Kidney tubule cell (primary cell): ENCODE measurements at regions not wholly inside any gene's neighbourhood (a gene's known extent, or its start where the extent isn't known, plus 50 kb on each side); places are given as distances from the start of the nearest gene placed in this dataset.
"Not testable (repeated sequence)": the region's sequence is repeated elsewhere in the genome, so short reads cannot be mapped to it uniquely, and the experiment has no call there.

ENCODE experiments used
- DNase-seq: peaks from one replicate; pipeline ENCODE4 v3.0.0-alpha.2; 2018; ENCODE audit warnings: low spot score

DNA sequence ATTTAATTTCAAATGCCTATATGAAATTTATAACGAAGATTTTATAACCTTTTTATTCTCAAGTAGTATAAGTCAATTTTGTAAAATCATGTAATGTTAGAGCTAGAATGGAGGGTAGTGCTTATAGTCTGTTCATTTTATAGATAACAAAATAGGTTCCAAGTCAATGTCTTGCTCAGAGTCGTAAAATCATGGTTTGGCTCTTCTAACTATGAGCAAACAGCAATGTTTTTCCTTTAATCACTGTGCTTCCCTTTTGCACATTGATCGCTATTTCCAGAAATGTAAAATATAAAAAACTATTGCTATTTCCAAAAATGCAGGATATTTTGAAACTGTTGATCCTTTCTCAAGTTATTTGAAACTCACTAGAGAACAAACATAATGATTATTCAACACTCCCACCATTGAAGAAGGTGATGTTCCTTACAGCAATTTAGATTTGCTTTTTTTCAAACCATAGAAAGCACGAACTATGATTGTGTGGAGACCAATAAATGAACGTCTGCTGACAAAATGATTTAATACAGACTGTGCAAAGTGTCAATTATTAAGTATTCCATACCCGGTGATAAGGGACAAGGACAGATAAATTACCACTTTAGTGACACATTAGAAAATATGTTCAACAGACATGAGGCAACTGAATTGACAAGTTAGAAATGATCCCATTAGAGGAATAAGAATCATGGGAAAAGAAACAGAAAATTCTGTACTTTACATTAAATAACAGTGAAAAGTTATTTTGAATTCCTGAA, 412.1 kb upstream of the TECRL start:
- no peak for DNase-seq

DNA sequence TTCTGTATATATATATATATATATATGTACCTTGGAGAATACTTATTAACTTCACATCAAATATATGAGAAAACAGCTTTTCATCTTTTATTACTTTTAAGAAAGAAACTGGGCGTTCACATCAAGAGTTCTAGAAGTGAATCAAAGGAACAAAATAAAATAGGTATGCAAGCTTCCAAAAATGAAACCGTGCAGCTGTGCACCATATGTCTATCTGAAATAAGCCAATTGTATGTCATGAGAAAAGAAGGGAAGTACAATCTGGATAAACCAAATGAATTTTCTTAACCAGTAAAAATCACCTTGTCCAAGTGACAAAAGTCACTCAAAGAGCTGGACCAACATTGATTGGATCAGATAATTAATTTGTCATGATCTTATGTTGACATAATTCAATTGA, 405.4 kb upstream of the TECRL start:
- DNase-seq, result no peak

DNA sequence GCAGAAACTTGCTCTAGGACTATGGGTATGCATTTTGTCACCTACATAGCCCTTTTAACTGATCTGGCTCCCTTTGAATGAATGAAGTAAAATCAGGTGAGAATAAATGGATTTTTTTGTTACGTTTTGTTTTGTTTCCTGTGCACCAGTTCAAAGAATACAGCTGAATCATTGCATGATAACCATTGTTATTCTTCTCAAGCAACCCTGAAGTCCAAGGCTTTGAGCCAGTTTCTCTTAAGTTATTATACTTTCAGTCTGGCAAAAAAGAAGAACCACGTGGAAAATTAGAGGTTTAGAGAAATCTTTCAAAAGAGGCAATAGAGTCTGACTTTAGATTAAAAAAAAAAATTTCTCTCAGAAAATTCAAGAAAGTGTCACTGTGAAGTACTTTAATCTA, 398.6 kb upstream of the TECRL start:
- DNase-seq, result no peak

DNA sequence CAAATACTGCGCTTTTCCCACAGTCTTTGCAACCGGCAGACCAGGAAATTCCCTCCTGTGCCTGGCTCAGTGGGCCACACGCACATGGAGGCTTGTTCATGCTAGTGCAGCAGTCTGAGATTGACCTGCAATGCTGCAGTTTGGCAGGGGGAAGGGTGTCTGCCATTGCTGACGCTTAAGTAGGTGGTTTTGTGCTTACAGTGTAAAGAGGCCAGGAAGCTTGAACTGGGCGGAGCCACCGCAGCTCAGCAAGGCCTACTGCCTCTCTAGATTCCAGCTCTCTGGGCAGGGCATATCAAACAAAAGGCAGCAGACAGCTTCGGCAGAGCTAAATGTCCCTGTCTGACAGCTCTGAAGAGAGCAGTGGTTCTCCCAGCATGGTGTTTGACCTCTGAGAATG, 390.5 kb upstream of the TECRL start:
- DNase-seq, result no peak

DNA sequence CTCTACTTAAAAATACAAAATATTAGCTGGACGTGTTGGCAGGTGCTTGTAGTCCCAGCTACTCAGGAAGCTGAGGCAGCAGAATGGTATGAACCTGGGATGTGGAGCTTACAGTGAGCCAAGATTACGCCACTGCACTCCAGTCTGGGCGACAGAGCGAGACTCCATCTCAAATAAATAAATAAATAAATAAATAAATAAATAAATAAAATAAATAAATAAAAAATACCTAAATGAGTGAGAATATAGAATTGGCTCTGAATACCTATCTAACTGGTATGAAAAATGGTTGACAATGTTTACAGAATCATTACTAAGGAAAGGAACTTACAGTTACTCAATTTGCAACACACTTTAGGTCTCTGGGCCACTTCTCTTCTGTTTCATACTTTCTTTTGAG, 389.6 kb upstream of the TECRL start:
- DNase-seq, result not testable (repeated sequence)

DNA sequence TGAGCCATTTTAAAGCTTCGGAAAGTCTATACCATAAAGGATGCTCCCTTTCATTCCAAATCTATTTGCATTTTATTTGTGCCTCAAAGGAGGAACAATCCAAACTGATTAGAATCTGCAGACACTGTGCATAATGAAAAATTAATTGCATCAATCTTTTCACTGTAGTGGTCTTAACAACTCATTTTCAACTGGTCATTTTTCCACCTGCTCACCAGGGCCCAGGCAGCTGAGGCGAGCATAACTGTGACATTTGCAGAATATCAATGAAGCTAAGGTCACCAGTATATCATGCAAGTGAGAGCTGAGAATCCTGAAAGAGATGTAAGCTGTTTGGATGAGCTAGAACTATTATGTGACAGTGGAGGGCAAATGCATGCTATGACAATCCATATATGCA, 387.3 kb upstream of the TECRL start:
- no peak for DNase-seq

DNA sequence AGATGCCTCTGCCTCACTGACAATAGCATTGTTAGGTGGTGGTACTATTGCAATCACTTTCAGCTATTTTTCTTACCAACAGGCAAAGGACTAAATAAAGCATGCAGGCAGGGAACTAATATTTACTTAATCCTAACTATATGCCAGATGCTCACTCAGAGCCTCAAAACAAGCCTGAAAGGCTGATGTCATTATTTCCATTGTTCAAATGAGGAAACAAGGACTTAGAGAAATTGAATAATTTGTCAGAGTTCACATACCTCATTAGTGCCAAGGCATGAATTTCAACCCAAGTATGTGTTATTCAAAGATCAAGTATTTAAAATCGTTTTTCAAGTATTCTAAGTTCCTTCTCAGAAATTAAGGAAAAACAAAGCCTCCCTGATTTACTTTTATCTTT, 374.9 kb upstream of the TECRL start:
- DNase-seq, result peak; percentile 94

DNA sequence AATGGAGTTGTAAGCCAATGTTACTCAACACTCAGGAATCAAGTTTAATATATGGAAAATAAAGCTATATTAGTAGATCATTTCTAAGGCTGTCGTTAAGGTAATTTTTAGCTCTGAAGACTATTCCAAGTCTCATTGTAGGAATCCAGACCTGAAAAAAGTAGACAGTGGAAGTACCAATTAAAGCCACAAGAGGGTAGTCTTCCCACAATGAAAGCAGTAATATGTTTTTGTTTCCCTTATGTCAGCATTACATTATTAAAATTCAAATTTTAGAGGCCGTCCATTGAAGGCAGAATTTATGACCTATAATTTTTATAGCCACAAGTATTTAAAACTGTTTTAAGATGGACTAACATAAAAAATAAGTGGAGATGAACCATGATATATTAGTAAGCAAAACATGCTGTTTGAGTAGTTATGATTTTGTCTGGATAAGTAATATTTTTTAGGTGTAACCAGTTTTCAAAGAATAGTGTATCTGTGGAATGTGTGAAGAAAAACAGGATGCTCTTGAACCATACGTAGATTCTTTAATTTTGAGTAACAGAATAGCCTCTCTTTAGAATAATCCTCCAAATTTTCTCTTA, 372.6 kb upstream of the TECRL start:
- peak; percentile 63 for DNase-seq

DNA sequence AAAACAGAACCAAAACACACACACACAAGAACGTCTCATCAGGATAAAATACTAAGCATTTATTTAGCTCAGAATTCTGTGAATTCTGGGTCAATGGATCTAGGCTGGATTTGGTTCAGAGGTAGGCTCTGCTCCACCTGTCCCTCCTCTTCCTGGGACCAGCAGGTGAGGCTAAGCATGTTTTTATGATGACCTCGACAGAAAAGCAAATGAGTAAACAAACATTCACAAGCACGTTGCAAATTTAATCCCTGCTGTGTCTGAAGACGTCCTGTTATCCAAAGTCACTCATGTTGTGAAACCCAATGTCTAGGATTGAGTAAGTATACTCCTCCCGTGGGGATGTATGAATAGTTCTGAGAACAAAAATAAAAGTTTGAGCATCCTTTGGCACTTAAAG, 371.4 kb upstream of the TECRL start:
- no peak for DNase-seq

DNA sequence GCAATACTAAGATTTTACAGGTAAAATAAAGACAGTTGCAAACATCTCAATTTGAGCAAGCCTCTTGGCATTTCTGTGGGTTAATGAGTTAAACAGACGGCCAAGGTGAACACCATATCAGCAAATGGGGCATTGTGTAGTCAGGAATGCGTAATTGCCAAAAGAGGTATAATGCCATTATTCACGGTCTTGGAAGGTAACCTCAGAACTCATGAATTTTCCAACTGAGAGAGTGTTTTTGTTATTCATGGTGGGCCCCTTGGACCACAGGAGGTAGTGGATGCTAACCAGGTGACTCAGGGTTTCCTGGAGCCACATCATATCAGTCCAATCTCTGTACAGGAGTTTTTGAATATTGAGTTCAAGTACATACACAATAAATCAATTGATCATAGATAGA, 368.0 kb upstream of the TECRL start:
- DNase-seq, result peak; percentile 96

DNA sequence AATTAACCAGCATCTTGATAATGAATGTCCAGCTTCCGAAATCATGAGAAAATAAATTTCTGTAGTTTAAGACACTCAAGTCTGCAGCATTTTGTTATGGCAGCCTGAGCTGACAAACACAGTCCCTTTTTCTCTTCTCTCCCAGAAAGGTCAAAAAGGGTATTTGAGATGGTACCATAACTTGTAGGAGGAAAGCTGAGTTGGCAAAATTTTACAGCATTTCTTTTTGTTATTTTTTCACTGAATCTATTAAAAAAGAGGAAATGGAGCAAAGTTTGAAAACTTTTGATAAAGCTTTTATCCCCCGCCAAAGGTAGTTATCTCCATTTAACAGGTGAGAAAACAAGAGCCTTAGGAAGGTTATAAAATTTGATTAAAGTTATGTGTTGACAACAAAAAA, 367.6 kb upstream of the TECRL start:
- no peak for DNase-seq

DNA sequence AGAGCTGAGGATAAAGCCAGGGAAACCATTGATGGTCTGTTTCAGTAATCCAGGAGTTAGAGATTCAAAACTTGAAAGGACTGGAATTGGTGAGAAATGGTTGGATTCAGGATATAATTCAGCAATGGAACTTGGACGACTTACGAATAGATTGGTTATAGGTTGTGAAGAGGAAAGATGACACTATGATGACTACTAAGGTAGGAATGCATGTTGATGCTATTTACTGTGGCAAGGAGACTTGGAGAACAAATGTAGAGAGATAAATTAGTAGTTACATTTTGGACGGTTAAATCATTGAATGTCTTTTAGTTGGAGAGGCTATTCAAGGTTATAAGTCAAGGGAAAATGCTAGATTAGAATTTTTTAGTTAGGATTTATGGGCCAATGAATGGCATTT, 365.4 kb upstream of the TECRL start:
- DNase-seq, result peak; percentile 63

DNA sequence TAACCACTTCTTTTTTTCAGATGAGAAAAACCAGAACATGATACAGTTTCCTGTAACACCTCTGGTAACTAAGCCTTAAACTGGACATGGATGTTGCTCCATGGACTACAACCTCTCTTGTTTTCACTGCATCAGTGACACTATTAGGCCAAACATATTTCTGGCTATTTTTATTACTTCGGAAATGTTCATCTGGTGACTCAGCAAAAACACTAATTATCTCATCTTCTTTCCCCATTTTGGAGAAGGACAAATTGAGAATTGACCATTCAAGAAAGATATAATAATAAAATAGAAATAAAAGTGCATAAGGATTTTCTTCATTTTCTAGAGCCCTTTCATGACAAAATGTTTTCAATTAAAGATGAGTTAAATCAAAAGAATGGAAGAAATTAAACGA, 361.9 kb upstream of the TECRL start:
- DNase-seq, result no peak

DNA sequence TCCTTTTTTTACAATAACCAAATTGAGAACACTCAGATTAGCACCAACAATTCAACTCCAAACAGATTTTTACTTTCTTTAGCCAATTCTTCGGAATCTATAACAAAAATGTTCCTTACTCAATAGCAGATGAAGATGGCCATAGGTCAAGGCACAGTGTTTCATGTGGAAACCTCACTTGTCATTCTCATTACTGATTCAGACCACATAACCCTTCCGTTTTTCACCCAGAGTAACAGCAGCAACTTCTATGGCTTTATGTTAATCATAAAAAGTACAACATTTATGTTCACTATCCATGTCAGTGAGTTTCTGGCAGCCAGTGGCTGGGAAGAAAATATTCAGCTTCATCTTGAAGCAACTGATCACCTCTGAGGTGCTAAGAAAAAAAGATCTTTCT, 358.3 kb upstream of the TECRL start:
- DNase-seq, result no peak

DNA sequence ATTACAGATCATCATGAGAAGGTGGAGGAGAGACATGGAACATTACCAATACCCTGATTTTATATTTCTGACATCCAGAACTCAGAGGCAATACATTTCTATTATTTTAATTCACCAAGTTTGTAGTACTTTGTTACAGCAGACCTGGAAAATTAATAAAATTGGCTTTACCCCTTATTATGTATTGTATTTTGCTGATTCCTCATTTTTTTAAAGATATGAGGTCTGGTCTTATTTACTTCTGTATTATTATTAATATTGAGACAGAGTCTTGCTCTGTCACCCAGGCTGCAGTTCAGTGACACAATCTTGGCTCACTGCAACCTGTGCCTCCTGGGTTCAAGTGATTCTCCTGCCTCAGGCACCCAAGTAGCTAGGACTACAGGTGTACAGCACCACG, 357.3 kb upstream of the TECRL start:
- DNase-seq, result no peak

DNA sequence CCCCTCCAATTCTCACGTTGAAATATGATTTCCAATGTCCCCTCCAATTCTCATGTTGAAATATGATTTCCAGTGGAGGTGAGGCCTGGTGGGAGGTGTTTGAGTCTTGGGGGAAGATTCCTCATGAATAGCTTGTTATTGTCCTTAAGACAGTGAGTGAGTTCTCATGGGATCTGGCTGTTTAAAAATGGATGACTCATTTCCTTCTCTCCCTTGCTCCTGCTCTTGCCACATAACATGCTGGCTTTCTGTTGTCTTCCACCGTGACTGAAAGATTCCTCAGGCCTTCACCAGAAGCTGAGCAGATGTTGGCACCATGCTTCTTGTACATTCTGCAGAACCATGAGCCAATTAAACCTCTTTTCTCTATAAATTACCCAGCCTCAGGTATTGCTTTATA, 346.8 kb upstream of the TECRL start:
- DNase-seq, result peak; percentile 63

DNA sequence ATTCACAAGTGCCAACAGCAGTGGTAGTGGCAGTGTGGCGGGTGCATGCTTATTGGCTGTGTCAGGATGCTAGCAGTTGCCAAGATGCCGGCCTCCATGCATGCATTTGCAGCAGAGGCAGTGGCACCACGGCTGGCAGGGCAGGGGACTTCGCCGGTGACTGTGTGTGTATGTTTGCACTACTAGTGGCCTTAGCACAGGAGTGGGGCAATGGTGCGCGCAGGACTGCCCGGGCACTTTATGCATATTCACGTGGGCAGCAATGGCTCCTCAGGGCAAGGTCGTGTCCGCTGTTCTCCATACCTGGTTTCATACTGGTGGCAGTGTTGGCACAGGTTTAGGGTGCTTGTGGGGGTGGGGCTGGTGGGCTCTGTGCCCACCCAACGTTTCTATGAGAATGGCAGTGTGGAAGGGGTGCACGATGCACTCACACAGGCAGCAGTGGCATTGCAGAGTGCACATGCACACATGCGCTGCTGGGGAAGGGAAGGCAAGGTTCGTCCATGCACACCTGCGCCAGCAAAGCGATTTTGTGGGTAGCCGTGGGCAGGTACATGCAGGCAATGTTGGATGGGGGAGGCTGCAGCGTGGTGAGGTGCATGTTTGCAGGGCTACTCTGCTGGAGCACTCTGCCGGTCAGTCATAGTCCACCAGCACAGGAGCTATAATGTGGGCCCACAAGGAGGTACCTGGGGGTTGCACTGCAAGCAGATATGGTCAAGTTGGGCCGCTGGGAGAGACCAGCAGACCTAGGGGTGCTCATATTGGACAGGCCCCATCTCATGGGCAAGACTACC, 338.9 kb upstream of the TECRL start:
- DNase-seq, result no peak

DNA sequence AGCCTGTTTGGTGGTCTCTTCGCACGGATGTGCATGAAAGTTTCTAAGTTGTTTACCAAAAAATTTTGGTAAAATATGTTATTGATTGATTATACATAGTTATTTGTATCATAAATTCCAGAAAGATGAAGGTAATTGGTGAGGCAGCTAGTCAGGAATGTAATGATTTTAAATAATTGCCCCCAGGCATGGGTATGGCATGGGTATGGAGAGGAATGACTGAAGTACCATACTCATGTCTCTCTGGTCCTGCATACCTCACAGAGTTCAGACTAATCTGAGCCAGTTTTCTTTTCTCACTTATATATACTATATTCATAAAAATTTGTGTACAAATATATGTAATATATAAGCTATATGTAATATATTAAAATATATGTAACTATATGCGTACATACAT, 329.0 kb upstream of the TECRL start:
- DNase-seq, result no peak

DNA sequence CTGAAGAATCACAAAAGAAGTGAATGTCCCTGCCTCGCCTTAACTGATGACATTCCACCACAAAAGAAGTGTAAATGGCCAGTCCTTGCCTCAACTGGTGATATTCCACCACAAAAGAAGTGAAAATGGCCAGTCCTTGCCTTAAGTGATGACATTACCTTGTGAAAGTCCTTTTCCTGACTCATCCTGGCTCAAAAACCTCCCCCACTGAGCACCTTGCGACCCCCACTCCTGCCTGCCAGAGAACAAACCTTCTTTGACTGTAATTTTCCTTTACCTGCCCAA, 328.5 kb upstream of the TECRL start:
- DNase-seq, result not testable (repeated sequence)

DNA sequence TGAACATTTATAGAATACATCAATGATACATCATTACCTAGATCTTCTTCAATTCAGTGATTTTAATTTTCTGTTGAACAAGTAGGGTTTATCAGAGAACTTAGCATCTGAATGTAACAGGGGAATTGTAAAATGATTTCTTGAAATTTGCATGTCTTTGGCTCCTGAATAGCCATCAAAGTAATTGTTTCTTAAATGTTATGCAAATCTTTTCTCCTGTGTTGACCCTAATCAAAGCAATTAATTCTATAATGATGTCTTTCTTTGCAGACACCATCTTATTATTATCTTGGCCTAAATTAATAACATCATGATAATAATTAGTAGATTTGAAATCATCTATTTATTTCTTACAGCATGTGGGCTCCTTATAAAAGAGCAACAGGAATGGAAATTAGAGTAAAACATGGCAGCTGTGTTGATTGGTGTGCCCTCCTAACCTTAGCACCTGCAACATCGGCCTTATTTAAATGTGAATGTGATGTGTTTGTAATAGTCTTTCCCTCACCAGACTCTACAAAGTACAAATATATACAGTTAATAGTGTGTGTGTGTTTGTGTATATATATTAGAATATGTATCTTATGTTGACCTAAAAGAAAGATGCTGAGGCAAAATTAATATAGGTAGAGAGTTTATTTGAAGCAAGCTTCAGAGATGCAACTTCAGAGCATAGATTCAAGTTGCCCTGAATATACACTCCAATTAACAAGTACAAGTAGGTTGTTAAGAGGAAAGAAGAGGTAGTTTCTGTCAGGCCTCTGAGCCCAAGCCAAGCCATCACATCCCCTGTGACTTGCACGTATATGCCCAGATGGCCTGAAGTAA, 328.0 kb upstream of the TECRL start:
- DNase-seq, result no peak

DNA sequence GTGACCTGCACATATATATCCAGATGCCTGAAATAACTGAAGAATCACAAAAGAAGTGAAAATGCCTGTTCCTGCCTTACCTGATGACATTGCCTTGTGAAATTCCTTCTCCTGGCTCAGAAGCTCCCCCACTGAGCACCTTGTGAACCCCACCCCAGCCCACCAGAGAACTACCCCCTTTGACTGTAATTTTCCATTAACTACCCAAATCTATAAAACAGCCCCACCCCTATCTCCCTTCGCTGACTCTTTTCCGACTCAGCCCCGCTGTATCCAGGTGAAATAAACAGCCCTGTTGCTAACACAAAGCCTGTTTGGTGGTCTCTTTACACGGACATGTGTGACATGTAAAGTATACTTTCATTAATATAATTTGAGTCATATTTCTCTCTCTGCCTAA, 320.3 kb upstream of the TECRL start:
- no peak for DNase-seq

DNA sequence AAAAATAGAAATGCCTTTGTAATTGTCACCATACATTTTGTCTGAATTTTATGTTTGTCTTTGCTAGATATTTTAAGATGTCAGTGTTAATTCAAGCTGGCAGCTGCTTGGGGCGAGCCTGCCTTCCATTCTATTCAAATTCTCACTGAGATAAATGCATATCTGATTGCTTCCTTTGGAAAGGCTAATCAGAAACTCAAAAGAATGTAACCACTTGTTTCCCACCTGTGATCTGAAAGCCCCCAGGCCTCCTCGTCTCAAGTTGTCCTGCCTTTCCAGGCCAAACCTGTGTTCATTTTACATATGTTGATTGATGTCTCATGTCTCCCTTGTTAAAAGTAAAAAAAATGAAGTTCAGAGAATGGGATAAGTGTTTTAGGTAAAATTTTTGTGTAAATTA, 318.7 kb upstream of the TECRL start:
- DNase-seq, result no peak

DNA sequence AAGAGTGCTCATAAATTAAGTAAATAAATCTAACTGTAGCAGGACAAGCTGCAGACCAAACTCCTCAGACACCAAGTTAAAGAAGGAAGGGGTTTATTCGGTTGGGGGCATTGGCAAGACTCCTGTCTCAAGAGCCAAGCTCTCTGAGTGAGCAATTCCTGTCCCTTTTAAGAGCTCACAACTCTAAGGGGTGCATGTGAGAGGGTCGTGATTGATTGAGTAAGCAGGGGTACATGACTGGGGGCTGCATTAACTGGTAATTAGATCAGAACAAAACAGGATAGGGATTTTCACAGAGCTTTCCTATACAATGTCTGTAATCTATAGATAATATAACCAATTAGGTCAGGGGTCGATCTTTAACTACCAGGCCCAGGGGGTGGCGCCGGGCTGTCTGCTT, 318.1 kb upstream of the TECRL start:
- DNase-seq, result not testable (repeated sequence)
